ENCODE measurements at regions not wholly inside any gene's neighbourhood (a gene's known extent, or its start where the extent isn't known, plus 50 kb on each side); places are given as distances from the start of the nearest gene placed in this dataset.
"Not testable (repeated sequence)": the region's sequence is repeated elsewhere in the genome, so short reads cannot be mapped to it uniquely, and the experiment has no call there.

DNA sequence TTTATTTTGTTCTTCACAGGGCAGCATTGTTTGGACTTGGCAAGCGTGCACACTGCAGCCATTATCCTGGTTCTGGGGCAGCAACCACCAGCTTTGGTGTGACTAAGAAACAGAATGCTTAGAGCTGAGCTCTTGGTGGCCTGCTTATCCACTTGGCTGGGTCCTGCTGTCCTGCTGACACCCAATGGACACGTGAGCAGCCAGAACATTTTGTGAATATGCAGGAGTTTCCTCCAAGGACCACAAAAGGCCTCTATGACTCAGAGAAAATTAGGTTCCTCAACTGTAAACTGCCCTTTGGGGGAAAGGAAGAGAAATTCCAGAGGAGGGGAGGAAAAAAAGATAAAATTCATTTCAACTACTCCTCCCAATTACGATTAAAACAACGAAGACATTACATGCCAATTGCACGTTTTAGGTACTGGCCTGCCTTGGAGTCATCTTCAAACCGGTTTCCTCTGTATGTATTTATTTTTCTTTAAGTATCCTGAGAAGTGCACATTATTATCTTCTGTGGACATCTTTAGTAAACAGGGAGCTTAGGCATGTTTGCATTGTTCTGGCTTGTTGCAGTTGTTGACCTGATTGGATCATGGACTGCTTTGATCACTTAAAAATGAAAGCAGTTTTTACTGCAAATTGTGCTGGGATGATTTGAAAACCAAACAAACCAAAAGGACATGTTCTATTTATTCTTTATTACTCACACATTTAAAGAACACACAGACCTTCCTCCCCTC is 82.3 kb upstream of the TLE4 start:
- DNase-seq, result no peak

DNA sequence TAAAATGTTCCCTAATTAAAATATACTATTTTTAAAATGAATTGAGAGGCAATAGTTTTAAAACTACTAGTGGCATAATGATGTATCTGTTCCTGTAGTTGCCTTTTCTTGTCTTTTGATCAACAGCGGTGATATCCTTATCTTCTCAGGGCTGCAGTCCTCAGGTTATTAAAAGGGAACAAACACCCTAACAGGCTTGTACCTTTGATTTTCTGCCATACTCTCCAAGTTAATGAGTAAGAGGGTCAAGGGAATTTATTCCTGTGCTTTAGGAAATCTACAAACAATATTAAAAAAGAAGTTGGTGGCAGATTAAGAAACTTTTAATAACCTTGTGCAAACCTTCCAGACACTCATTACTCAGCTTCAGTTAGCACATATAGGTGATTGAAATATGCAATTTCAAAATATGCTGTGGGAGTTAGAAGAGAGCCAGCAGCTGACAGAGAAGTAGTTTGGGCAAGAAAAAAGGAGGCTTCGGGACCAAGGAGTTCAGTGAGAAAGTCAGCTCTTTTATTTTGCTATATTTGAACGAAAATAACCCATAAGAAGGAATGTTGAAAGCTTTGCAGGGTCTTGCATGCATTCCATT is 81.0 kb upstream of the TLE4 start:
- DNase-seq, result no peak

GRCh38 chr9:79492092-79493009 is 79.4 kb upstream of the TLE4 start:
- DNase-seq, result no peak

DNA sequence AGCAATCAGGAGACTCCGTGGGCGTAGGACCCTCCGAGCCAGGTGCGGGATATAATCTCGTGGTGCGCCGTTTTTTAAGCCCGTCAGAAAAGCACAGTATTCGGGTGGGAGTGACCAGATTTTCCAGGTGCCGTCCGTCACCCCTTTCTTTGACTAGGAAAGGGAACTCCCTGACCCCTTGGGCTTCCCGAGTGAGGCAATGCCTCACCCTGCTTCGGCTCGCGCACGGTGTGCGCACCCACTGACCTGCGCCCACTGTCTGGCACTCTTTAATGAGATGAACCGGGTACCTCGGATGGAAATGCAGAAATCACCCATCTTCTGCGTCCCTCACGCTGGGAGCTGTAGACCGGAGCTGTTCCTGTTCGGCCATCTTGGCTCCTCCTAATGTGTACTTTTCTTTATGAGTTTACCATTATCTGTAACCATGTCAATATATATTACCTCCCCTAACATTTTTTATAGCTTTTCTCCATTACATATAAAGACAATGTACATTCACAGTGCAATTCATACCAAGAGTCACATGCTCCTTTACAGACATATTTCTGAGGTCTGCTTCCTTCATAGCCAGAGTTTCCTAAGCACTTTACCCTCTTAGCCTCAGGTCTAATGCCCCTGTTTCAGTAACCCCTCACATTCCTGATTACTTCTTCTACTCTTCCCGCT is 71.4 kb upstream of the TLE4 start:
- not testable (repeated sequence) for DNase-seq

DNA sequence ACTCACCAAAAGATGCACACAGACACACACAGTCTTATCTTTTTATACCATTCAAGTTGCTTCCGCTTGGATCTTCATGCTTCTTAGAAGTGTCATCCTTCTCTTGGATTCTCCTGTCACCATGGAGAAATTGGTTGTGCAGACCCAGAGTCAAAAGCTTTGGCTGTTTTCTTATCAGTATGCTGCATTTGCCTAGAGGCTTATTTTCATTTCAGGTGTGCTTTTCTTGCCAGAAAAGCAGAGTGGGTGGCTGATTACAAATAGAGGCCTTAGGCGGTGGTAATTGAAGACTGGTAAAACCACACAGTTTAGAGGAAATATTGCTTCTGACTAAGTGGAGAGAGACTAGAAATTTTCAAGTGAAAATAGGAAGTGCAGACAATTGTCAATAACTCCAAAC is 70.2 kb upstream of the TLE4 start:
- no peak for DNase-seq

DNA sequence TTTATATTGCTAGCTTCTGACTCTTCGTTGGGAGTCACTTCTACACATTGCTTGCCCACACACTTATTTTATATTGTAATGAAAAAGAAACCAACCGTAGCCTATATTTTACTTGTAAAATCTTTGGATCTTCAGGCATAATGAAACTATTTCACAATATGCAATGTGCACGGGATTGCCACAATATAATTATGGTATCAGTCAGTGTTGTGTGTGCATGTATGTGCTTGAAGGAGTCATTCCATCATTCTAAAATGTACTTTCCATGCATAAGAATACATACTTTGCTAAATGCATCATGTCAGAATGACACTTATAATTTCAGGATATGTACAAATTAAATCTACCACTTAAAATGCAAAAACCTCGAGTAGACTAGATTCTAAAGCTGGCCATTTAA is 64.0 kb upstream of the TLE4 start:
- no peak for DNase-seq

DNA sequence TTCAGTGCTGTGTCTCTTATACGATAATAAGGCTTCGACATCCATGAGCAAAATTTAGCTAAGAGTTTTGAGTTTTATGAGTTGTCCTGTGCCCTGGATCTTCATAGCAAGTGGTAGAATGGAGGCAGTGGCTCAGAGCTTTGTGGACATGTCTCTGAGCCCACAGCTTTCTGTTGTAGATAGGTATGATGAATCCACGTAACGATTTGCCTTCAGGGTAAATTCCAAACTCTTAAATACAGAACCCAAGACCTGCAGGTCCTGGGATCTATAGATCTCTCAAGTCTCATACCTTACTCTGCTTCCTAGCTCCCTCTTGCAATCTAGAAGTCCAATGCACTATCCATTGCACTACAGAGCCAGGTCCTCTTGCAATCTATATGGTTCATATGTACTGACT is 59.5 kb upstream of the TLE4 start:
- DNase-seq, result no peak
